GM21737 (cell line): ENCODE measurements at regions not wholly inside any gene's neighbourhood (a gene's known extent, or its start where the extent isn't known, plus 50 kb on each side); places are given as distances from the start of the nearest gene placed in this dataset.
"Not testable (repeated sequence)": the region's sequence is repeated elsewhere in the genome, so short reads cannot be mapped to it uniquely, and the experiment has no call there.

Experiments
- ATAC-seq: cut with Tn5 transposase; IDR thresholded peaks from one replicate; pipeline ENCODE4 v1.9.1; 2021; ENCODE audit warnings: mild to moderate bottlenecking, moderate library complexity; ENCODE audit not compliant: unreplicated experiment

DNA sequence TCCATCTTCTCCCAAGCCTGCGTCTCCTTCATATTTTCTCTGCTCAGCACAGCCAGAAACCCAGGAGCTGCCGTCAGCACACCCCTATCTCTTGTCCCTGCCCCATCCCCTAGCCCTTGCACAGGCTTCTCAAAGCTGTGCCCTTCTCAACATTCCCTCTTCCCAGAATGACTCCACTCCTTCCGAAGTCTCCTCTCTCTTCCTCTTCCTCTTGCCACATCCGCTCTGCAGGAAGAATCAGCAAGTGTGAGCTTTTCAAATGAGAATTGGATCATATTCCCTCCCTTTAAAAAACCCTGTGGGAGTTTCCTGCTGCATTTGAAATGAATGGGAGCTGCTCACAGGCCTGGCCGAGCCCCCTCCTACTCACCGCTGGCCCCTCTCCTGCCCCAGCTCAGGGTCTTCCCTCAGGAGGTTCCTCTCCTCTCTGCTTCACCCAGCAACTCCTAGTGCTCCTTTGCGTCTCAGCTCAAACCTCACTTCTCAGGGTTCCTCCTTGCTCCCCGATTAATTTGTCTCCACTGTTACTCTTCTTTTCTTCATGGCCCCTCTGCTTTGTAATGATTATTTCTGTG lies 528.5 kb upstream of the CCDC196 start:
- ATAC-seq: no peak

DNA sequence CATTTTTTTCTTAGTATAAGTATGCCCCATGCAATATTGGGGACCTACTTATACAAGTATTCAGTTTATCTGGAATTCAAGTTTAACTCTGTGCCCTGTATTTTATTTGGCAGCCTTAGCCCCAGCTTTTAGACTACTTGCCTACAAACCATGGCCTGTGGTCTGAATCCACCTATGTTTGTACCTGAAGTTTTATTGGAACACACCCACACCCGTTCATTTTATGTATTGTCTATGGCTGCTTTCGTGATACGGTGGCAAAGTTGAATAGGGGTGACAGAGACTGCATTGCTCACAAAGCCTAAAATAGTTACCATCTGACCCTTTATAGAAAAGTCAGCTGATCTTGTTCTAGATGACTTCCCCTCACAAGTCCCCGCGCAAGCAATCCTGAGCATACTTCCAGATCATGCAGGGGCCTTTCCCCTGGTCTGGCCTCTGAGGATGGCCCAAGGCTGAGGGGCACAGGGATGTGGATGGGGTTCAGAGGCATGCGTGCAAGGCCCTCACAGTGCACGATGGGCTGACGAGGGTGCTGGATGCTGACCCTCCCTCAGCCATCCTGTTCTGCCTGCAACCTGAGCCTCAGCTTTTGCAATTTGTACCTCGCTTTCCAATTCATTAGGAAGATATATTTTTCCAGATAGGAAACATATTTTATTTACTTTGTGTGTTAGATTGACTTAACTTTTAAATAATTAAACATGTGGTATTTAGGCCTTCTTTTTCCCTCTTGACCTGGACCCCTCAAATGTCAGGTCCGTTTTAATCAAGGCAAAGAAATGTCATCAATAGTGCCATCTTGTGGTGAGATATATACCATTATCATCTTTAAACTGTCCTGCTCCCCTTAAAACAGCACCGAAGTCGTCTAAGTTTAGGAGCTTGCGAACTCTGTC lies 527.3 kb upstream of the CCDC196 start:
- peak; percentile 49 for ATAC-seq

DNA sequence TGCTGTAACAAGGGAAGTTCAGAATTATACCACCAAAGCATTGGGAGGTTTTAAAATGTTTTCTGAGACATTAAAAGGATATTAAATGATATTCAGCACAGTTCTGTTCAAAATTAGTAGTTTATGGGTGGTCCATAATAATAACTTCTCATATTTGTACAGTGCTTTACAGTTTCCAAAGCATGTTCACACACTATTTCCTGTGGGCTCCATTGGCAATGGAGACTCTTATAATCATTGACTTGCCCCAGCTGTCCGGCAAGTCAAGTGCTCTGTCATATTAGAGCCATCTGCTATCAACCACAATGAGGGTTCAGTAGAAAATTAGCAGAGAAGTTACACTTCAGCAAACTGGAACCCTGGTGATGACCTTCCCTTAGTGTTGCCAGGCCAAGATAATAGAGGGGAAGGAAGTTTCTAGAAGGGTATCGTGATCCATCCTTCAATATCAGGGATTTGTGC lies 526.6 kb upstream of the CCDC196 start:
- peak; percentile 65 for ATAC-seq

DNA sequence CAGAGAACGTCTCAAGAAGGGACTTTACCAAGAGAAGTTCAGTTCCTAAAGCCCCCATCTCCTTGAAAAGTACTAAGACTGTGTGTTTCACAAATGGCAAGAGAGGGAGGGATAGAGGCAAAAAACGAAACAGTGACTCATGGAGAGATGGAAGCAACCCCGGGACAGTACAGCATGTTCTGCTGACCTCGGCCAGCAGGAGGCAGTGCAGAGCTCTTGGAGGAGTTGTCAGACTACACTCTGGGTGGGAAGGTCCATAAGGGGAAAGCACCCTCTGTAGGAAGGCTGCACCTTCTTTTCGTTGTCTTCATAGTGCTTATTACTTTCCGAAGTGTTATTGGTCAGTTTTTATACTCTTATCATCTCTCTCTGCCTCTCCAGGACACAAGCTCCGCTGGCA lies 525.2 kb upstream of the CCDC196 start:
- ATAC-seq: no peak

DNA sequence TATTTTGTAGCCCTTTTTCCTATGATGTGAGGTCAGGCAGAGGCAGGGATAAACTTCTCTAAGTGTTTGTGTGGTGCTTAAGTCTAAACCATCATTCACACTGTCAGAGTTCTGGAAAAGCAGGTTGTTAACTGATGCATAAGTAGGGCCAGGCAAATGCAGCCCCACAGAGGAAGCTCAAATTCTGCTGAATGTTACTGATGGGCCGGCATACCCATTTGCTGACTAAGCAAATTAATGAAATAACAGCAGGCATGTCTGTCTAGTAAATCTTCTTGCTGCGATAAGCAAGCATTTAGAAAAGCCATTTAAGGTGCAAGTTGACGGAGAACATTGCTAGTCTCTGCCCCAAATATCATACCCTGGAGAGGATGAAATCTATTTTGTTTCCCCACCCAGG lies 523.2 kb upstream of the CCDC196 start:
- ATAC-seq: no peak

DNA sequence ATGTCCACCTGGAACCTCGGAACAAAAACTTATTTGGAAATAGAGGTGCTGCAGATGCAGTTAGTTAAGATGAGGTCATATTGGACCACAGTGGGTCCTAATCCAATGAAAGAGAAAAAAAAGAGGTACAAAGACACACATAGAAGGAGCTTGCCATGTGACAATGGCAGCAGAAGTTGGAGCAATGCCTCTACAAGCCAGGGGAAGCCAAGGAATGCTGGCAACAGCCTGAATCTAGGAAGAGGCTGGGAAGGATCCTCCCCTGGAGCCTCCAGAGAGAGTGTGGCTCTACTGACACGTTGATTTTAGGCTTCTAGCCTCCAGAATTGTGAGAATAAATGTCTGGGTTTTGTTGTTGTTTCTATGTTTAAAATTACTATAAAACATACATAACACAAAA lies 521.8 kb upstream of the CCDC196 start:
- no peak for ATAC-seq

DNA sequence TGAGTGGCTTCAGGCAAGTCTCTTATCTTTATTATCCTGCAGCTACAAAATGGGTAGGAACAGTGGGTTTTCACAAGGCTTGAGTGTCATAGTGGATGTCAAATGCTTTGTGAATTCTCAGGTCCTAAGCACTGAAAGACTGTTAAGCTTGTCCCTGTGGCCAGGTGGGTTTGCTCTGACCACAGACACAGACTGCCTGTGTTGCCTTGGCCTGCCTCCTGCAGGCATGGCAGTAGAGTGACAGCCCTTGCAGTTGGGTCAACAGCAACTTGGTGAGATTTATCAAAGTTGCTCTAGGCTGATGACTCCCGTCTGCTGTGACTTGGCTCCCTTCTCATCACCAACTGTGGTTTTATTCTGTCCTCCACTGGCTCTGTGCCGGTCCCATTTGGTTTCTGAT lies 520.0 kb upstream of the CCDC196 start:
- no peak for ATAC-seq

DNA sequence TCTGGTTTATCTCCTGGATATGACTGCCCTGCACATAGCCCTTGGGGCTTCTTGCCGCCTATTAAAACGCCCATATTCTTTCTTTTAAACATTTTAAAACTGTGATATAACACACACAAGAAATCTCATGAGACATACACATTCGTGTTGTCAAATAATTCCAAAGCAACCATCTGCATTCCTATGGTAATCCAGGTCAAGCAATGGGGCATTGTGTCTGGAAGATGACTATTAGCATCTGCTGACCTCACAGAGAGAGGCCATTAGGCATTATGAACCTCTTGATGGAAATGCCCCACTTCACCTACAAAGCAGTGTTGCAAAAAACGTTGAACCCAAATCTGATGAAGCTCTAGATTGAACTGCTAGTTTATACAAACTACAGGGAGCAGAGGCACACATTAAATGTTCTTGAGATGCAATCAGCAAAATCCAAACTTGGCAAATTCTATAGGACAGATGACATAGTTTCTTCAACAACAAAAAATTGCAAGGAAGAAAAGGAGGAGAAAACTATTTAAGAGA lies 513.8 kb upstream of the CCDC196 start:
- no peak for ATAC-seq

DNA sequence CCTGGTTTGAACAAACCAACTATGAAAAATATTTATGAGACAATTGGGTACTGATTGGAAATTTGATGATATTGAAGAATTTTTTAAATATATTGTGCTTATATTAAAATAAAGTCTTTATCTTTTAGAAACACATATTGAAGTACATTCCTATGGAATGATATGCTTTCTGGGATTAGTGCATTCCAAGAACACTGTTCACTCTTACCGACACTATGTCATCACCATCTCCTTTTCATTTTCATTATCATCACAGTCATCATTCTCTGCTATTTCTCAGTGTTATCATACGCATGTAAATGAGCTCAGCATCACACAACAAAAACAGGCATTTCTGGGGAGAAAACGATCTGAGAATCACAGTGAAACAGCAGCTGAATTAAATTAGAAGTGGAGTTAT lies 513.3 kb upstream of the CCDC196 start:
- ATAC-seq: no peak

DNA sequence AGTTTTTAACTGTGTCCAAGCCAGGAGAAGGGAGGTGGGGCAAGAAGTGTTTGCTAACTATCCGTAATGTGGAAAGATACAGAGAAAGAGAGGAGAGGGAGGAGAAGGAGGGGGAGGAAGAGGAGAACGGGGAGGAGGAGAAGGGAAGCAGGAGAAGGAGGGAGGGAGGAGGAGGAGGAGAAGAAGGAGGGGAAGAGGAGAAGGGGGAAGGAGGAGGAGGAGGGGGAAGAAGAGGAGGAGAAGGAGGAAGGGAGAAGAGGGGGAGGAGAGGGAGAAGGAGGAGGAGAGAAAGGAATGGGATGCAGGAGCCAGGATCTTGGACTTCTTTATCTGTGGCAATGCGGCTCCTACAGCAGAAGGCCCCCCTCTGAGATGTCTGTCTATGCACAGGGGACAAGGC lies 510.3 kb upstream of the CCDC196 start:
- no peak for ATAC-seq

DNA sequence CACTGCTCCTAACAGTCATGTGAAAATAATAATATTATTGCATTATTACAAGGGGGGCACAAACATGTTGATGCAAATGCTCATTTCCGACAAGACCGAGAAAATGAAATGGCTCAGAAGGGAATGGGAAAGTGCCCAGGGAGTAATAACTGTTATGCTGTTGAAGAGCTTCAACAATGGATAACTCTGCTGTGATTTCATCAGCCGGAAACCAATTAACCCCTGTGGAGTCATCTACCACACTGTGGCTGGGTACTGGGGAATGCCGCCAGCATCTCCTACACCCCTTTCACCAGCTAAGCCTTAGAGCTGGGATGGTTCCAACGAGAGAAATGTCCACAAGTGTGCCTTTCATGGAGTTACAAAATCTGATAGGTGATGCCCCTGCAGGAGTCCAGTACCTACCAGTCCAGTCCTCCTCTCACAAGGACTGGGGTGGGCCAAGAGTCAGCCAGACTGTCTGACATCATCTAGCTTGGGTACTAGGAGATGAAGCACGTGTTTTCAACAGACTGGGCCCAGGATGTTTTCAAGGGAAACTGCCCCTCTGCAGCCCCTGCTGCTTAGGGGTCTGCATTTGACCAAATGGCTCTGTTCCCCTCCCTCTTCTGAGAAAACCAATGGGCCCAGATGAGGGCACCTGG lies 509.3 kb upstream of the CCDC196 start:
- no peak for ATAC-seq

DNA sequence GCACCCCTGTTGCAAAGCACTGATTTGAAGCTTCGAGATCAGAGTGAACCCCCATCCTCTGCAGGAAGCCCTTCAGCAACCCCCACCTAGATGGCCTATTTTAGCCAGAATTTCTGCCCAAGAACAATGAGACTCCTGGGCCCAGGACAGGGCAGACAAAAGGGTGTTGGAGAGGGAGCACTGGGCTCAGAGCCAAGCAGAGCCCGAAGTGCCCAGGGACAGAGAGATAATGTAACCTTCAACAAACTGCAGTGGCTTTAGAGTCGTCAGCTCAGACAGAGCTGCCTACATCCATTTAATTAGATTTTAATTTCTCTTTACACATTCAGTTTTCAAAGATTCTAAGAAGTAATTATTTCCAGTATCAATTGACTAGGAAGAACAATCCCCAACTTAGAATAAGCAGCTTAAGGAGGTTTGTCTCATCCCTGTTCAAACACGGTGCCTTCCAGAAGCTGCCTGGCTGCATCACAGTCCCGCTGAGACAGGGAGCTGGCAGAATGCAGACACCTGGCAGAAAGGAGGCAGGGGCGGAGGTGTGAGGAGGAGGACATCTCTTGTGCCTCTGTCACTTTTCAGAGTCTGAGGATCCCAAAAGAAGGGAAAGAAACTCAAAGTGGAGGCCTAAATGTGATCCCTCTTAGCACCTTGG lies 504.9 kb upstream of the CCDC196 start:
- no peak for ATAC-seq

DNA sequence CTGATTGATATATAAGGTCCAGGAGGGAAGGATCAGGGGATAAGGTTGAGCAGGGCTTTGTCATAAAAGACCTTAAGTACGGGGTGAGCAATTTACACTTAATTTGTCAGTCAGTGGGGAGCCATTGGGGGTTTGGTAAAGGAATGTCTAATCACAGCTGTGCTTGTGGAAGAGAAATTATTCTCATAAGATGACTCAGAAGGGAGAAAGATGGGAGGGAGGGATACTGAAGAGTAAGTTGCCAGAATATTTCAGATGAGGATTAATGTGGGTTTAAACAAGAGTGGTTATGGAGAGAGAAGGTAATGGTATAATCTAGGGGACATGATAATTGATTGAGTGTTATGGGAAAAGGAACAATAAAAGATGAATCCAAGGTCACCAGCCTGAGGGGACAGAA lies 500.1 kb upstream of the CCDC196 start:
- no peak for ATAC-seq

DNA sequence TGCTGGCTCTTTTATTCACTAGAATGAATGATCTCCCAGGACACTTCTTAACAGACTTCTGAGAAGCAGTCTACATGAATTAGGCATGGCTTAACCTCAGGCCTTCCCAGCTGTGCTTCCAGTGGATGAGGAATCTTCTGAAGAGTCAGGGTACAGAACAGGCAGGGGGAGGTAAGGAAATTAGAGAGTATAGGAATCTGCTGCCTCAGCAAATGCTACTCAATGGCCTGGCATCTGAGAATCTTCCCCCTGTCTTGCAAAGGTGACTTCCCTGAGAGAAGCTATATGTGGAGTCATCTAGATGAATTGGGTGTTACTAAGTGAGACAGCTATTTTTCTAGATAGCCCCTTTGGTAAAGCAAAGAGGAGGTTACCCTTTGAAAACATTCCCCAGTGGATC lies 496.2 kb upstream of the CCDC196 start:
- no peak for ATAC-seq

DNA sequence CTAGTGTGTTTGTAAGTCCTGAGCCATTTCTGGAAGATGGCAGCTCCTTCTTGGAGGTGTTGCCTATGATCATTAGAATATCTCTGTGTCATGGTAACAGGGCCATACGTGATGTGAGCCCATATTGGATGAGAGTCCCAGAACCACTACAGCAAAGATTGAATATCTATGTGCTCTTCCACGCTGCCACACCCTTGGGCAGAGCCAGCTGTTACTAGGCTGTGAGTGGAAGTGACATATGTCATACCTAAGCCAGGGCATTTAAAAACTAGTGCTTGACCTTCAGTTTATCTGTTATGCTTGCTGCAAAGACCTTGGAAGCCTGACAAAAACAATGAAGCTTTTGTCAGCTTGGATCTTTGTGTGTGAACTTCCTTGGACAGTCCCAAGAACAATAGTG lies 495.1 kb upstream of the CCDC196 start:
- ATAC-seq: no peak

DNA sequence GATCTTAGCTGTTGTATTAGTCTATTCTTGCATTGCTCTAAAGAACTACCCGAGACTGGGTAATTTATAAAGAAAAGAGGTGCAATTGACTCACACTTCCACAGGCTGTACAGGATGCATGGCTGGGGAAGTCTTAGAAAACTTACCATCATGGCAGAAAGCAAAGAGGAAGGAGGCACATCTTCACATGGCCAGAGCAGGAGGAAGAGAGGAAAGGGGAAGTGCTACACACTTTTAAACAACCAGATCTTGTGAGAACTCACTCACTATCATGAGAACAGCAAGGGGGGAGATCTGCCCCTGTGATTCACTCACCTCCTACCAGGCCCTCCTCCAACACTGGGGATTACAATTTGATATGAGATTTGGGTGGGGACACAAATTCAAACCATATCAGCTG lies 494.2 kb upstream of the CCDC196 start:
- ATAC-seq: not testable (repeated sequence)

DNA sequence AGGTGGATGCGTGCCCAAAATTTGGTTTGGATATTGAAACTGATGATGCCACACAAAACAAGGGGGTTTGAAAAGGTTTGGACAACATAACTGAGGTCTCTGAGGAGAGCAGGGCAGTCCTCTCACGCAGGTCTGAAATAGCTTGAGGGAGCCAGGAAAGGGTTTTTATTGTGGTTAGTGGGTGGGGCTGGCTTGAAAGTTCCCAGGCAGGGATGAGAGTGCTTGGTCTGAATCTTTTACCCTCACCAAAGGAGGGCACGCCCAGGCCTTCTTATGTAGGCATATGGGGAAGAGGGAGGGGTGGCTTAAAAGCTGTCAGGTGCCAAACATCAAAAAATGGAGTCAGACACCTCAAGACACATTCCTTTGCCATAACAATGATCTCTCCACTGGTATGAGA lies 493.1 kb upstream of the CCDC196 start:
- no peak for ATAC-seq

DNA sequence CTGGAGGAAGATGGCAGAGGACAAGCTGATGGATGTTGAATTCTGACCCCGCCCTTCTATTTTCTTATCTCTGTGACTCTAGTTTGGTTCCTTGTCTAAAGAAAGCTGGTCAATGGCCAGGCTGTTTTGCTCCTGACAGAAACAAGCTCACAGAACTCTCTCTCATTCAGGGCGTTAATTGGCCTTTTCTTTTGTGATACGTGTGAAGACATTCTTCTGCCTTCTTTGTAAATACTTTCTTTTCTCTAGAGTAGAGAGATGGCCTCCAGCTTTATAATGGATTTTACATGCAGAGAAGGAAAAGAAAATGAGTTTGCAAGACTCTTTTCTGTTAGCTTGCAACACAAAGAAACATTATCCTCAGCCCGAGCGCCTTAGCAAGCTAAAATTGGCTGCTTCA lies 492.2 kb upstream of the CCDC196 start:
- no peak for ATAC-seq

DNA sequence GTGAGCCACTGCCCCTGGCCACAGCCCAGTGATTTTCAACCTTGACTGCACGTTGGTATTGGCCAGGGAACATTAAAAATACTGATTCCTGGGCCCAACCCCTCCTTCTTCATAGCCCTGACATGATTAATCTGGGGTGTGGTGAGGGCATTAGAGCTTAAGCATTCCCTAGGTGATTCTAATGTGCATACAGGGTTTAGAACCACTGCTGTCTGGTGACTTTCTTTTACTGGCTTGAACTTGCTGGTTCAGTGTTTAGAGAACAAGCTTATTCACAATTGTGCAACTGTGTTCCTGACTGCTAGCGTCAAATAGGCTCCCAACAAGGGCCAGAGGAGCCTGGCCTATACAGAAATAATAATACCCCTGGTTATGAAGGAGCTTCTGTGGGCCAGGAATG lies 488.8 kb upstream of the CCDC196 start:
- no peak for ATAC-seq

DNA sequence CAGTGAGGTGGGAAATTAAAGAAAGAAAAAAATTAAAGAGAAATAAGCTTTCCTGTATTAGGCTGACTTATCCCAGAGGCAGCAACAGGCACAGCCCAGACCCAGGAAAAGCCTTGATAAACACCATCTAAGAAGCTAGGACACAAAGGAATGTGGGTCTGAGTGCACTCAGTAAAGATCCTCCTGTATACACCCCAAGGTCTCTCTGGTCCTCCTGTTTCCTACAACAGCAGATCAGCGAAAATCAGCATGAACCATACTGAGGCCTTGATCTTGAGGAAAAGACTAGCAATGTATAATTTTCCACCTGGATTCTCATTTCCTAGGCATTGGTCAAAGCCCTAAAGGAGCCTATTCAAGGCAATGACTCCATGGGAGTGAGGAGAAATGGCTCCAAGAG lies 486.3 kb upstream of the CCDC196 start:
- ATAC-seq: no peak

DNA sequence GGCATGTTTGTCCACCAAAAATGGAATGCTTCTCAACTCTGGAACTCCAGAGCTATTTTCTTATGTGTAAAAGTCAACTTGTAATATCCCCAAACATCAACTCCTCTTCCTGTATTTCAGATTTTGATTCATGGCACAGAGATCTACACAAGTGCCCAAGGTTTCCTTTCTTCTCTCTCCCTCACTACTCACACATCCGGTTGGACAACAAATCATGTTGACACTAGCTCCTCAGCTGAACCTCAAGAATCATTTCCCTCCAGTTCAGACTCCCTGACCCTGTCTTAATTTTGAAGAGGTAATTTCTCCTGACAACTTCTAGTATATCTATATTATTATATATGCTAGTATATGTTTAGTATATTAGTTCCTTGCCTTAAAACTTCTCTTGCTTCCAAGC lies 485.4 kb upstream of the CCDC196 start:
- no peak for ATAC-seq
